MCF 10A (cell line): ENCODE measurements at regions not wholly inside any gene's neighbourhood (a gene's known extent, or its start where the extent isn't known, plus 50 kb on each side); places are given as distances from the start of the nearest gene placed in this dataset.

Source experiments
- BruUV-seq: library from RNA; stranded (reverse); fragments of 400-500 nt; replicated peaks from 2 replicates; lab custom pipeline; 2021; lab: Mats Ljungman, UMichigan
- CTCF ChIA-PET: fragments of 300-600 bp; sonication (Branson Sonifier 250); formaldehyde crosslinking; extraction: SDS; loops from one replicate; lab custom pipeline; 2021; ENCODE audit warnings: antibody characterized with exemption, inconsistent platforms; lab: Yijun Ruan, JAX
- POLR2A ChIA-PET: fragments of 300-600, 350-650 bp; sonication (Branson Sonifier 250); formaldehyde crosslinking; extraction: SDS; loops from one replicate; lab custom pipeline; 2020; ENCODE audit warnings: antibody characterized with exemption, inconsistent platforms; lab: Yijun Ruan, JAX
- DNase-seq: peaks from one replicate; pipeline ENCODE4 v3.0.0-alpha.2; 2018; ENCODE audit not compliant: unreplicated experiment
- H3K27ac Mint-ChIP-seq: one replicate; pipeline ENCODE4 v1.8.0; 2022; ENCODE audit warnings: mild to moderate bottlenecking, low read depth, mixed read lengths; ENCODE audit not compliant: unreplicated experiment
- H3K27me3 Mint-ChIP-seq: one replicate; pipeline ENCODE4 v1.8.0; 2022; ENCODE audit warnings: mixed read lengths; ENCODE audit not compliant: insufficient read depth, unreplicated experiment
- H3K36me3 Mint-ChIP-seq: one replicate; pipeline ENCODE4 v1.8.0; 2022; ENCODE audit warnings: mild to moderate bottlenecking, moderate library complexity, mixed read lengths; ENCODE audit not compliant: insufficient read depth, unreplicated experiment
- H3K4me1 Mint-ChIP-seq: one replicate; pipeline ENCODE4 v1.8.0; 2022; ENCODE audit warnings: mixed read lengths; ENCODE audit not compliant: insufficient read depth, unreplicated experiment
- H3K4me3 Mint-ChIP-seq: one replicate; pipeline ENCODE4 v1.8.0; 2022; ENCODE audit warnings: mild to moderate bottlenecking, moderate library complexity, mixed read lengths; ENCODE audit not compliant: unreplicated experiment
- H3K9me3 Mint-ChIP-seq: one replicate; pipeline ENCODE4 v1.8.0; 2022; ENCODE audit warnings: mixed read lengths; ENCODE audit not compliant: unreplicated experiment
- intact Hi-C: fragments of 100-400 bp; cut with micrococcal nuclease; formaldehyde crosslinking; loops from 2 replicates; pipeline ENCODE4 v1.14.1; 2022
- TF ChIP-seq, protein P1 (sequence below): fragments of 200-600 bp; IDR thresholded peaks from one replicate; pipeline ENCODE4 v1.8.0; 2022; ENCODE audit warnings: antibody characterized with exemption, mild to moderate bottlenecking; ENCODE audit not compliant: unreplicated experiment

DNA sequence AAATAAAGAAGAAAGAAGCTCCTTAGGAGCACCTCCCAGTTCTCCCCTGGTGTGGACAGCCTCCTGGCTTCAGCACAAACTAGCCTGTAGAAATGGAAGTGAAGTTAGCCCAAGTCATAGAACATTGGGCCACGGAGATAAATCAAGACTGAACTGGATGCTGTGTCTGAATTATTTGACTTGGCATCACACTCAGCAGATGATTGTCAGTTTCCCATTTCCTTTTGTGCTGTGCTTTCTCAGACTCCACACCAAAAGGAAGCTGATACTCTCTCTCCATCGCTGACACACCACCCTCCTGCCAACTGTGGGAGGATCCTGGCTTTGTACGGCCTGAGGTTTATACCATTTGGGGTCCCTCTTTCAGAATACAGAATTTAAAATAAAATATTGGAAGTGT lies 209.8 kb downstream of the TFAP2A start:
- intact Hi-C loops, result no loop called here
- Mint-ChIP-seq H3K4me1 (peaks cover 29% of the 10 kb centered on the region), H3K27ac (no peak overlapping the region), H3K27me3 (no peaks in the 10 kb centered on the region), H3K36me3 (no peaks in the 10 kb centered on the region), H3K9me3 (no peaks in the 10 kb centered on the region), H3K4me3 (no peak overlapping the region)
- ChIA-PET POLR2A (interaction anchor here (0.6 kb wide), 1 partner anchor 300 kb away, joined by 5 read pairs; no protein-coding TSS in a partner anchor), CTCF (interaction anchor here (1.1 kb wide), 1 partner anchor 209 kb away, joined by 4 read pairs; no protein-coding TSS in a partner anchor)
- TF ChIP-seq, protein P1, sequence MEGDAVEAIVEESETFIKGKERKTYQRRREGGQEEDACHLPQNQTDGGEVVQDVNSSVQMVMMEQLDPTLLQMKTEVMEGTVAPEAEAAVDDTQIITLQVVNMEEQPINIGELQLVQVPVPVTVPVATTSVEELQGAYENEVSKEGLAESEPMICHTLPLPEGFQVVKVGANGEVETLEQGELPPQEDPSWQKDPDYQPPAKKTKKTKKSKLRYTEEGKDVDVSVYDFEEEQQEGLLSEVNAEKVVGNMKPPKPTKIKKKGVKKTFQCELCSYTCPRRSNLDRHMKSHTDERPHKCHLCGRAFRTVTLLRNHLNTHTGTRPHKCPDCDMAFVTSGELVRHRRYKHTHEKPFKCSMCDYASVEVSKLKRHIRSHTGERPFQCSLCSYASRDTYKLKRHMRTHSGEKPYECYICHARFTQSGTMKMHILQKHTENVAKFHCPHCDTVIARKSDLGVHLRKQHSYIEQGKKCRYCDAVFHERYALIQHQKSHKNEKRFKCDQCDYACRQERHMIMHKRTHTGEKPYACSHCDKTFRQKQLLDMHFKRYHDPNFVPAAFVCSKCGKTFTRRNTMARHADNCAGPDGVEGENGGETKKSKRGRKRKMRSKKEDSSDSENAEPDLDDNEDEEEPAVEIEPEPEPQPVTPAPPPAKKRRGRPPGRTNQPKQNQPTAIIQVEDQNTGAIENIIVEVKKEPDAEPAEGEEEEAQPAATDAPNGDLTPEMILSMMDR, result no peak
- no TSS peak for BruUV-seq
- DNase-seq, result peak; percentile 4

- Mint-ChIP-seq H3K4me3 (no peak overlapping the region), H3K4me1 (peaks cover 23% of the 10 kb centered on the region), H3K27me3 (no peaks in the 10 kb centered on the region), H3K36me3 (no peaks in the 10 kb centered on the region), H3K27ac (no peak overlapping the region), H3K9me3 (no peaks in the 10 kb centered on the region)
- TF ChIP-seq, protein P1, result no peak
- ChIA-PET POLR2A (no interaction called here), CTCF (interaction anchor here (0.6 to 1.1 kb wide), 2 partner anchors 144 to 210 kb away, joined by 3 to 4 read pairs; no protein-coding TSS in a partner anchor)
- intact Hi-C loops, result no loop called here
- no peak for DNase-seq
- BruUV-seq, result no TSS peak
These were observed 211.2 kb downstream of the TFAP2A start for GRCh38 chr6:10203651-10204050.

GRCh38 chr6:10202581-10202980 lies 212.3 kb downstream of the TFAP2A start:
- Mint-ChIP-seq H3K4me1 (peaks cover 23% of the 10 kb centered on the region), H3K36me3 (no peaks in the 10 kb centered on the region), H3K4me3 (no peak overlapping the region), H3K9me3 (no peaks in the 10 kb centered on the region), H3K27me3 (no peaks in the 10 kb centered on the region), H3K27ac (peak overlapping the region; percentile 19)
- no TSS peak for BruUV-seq
- TF ChIP-seq, protein P1, result no peak
- ChIA-PET POLR2A (interaction anchor here (1.0 to 2.5 kb wide), 8 partner anchors 8 to 204 kb away, joined by 3 to 12 read pairs (median 5); no protein-coding TSS in a partner anchor), CTCF (interaction anchor here (1.7 kb wide), 1 partner anchor 118 kb away, joined by 5 read pairs; no protein-coding TSS in a partner anchor)
- intact Hi-C loops, result no loop called here
- no peak for DNase-seq

DNA sequence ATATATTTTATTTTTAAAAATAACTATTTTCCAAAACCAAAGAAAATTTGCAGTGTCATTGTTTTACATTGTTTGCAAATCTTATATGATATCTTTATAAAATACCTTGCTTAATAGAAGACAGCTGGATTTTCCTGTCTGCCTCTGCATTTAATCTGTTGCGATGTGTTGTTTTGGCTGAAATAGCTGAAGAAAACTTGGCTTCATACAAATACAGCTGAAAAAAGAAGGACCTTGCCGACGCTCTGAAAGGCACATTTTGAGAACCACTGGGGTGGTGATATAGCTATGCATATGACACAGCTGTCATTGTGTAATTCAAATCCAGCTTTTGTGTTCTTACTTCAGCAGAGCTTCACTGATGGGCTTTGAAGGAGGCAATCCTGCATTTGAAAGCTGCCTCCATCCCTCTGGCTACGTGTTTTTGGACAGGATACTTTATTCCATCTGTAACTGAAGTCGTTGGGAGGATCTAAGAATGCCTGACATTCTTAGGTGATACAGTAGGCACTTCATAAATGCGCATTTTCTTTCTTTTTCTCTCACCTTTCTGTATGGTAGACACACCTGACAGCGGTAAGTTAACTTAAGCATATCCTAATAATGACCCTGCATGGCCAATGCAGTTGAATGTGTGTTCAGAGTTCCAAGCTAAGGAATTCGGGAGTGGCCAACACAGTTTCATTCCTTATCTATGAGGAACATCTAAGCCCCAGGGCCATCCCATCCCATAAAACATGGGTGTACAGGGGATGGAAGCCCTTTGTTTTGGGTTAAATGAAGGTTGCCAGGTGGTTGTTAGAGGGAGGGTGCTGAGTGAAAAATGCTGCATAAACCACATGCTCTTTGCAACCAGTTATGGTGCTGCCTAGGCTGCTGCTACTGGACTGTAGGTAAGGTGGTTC lies 213.0 kb downstream of the TFAP2A start:
- no peaks in the 10 kb centered on the region for H3K36me3 Mint-ChIP-seq
- peak overlapping the region; percentile 59 for H3K27ac Mint-ChIP-seq
- TF ChIP-seq, protein P1, result no peak
- no peaks in the 10 kb centered on the region for H3K27me3 Mint-ChIP-seq
- intact Hi-C loops, result no loop called here
- DNase-seq, result peak; percentile 41
- H3K4me1 Mint-ChIP-seq, result peaks cover 23% of the 10 kb centered on the region
- ChIA-PET POLR2A (interaction anchor here (0.7 to 2.5 kb wide), 13 partner anchors 9 to 214 kb away, joined by 3 to 12 read pairs (median 4); partner anchors contain the start of gene TFAP2A), CTCF (interaction anchor here (1.5 to 1.7 kb wide), 2 partner anchors 11 to 117 kb away, joined by 4 to 5 read pairs; no protein-coding TSS in a partner anchor)
- no TSS peak for BruUV-seq
- H3K9me3 Mint-ChIP-seq, result no peaks in the 10 kb centered on the region
- H3K4me3 Mint-ChIP-seq, result no peak overlapping the region
